GM12864 (cell line): ENCODE measurements at regions not wholly inside any gene's neighbourhood (a gene's known extent, or its start where the extent isn't known, plus 50 kb on each side); places are given as distances from the start of the nearest gene placed in this dataset.

Experiments
- DNase-seq: peaks from one replicate; pipeline ENCODE4 v3.0.0-alpha.2; 2011; ENCODE audit warnings: low read depth
- H3K4me3 ChIP-seq: 2 replicates; pipeline ENCODE4 v1.5.1; 2011; ENCODE audit warnings: mild to moderate bottlenecking, low read depth, low read length, control low read depth
- TF ChIP-seq, protein P1 (sequence below): IDR thresholded peaks from 2 replicates; pipeline ENCODE4 v1.5.1; 2011; ENCODE audit warnings: low read depth, mild to moderate bottlenecking, moderate library complexity, low read length, control low read depth, inconsistent platforms; ENCODE audit errors: missing control alignments

DNA sequence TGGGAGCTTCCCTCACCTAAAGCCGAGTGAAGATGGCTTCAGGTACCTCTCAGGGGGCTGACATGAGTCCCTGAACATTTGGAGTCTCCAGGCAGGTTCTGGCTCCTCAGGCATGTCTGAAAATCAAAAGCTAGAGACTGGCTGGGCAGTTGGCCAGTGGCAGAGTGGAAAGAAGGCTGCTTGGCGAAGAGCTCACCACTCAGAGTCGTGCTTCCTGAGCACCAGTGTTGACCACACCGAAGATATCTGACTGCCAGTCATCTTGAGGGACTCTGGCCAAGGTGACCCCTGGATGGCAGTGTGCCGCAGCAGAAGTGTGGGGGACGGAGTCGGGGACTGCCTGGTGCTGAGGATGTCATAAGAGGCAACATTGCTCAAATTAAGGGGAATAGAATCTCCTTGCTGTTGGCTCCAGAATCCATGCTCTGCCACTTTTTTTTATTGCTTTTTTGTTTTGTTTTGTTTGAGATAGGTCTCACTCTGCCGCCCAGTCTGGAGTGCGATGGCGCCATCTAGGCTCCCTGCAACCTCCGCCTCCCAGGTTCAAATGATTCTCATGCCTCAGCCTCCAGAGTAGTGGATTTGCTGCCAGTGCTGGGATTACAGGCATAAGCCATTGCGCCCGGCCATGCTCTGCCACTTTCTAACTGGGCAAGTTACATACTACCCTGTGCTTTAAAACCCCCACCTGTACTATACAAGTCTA, 172.5 kb upstream of the GATB start:
- DNase-seq = no peak
- TF ChIP-seq, protein P1, sequence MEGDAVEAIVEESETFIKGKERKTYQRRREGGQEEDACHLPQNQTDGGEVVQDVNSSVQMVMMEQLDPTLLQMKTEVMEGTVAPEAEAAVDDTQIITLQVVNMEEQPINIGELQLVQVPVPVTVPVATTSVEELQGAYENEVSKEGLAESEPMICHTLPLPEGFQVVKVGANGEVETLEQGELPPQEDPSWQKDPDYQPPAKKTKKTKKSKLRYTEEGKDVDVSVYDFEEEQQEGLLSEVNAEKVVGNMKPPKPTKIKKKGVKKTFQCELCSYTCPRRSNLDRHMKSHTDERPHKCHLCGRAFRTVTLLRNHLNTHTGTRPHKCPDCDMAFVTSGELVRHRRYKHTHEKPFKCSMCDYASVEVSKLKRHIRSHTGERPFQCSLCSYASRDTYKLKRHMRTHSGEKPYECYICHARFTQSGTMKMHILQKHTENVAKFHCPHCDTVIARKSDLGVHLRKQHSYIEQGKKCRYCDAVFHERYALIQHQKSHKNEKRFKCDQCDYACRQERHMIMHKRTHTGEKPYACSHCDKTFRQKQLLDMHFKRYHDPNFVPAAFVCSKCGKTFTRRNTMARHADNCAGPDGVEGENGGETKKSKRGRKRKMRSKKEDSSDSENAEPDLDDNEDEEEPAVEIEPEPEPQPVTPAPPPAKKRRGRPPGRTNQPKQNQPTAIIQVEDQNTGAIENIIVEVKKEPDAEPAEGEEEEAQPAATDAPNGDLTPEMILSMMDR = no peak
- no peak overlapping the region for H3K4me3 ChIP-seq

DNA sequence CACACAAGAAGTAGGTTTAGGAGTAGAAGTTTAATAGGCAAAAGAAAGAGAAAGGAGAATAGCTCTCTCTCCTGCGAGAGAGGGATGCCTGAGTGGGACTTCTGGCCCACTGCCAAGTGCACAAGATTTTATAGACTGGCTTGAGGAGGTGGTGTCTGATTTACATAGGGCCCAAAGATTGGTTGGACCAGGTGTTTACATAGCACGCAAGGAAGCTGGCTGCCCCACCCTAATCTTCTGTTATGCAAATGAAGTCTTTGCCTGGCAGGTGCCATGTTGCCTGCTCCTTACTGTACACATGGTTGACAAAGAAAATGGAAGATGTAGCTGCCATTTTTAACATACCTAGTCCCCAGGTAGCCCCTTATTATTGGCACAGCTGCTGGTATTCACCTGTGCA, 170.8 kb upstream of the GATB start:
- TF ChIP-seq, protein P1 = no peak
- H3K4me3 ChIP-seq = no peak overlapping the region
- DNase-seq = no peak

DNA sequence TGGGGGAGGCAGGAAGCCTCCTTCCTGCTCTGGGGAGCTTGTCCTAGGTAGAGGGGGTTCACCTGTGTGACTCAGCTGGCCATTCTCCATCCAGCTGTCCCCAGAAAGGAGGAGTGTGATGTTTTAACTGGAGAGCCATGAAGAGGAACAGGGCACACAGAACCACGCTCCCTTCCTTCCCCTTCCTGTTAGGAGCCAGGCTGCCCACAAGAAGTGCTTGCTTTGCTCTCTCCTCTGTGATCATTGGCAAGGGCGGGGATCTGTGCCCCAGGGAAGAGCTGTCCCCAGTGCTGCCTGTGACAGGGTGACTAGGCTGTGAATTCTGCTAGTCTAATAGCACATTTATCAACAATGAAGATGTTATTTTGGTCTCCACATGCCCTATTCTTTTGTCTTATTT, 169.6 kb upstream of the GATB start:
- H3K4me3 ChIP-seq = no peak overlapping the region
- no peak for DNase-seq
- TF ChIP-seq, protein P1 = no peak

GRCh38 chr4:151928112-151928511, 167.3 kb upstream of the GATB start:
- TF ChIP-seq, protein P1 = no peak
- no peak overlapping the region for H3K4me3 ChIP-seq
- DNase-seq = no peak

DNA sequence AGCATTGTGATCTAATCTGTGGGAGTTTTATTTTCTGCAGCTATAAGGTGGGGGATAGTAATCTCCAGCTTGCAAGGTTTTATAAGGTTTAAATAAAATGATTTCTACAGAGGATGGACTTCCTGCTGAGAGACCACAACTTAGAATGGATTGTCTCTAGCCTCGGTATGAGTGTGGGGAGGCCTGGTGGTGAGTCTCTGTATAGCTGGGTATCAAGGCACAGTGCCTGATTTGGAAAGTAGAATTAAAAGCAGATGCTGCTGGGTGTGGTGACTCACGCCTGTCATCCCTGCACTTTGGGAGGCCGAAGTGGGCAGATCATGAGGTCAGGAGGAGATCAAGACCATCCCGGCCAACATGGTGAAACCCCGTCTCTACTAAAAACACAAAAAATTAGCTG, 162.0 kb upstream of the GATB start:
- no peak overlapping the region for H3K4me3 ChIP-seq
- TF ChIP-seq, protein P1 = no peak
- no peak for DNase-seq

DNA sequence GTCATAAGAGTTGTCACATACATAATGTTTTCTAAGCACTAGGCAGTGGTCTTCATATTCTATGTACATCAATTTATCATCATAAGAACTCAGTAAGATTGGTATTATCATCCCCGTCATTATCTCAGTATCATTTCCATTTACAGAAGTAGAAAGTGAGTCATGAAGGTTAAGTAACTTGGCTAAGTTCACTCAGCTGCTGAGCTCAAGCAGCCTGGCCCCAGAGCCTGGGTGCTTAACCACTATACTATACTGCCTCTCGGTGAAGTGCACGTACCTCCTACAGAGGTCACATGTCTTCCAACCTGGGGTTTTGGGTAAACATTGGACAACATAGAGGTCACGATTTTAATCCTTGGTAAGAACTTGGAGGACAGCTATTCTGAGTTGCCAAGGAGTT, 161.5 kb upstream of the GATB start:
- no peak overlapping the region for H3K4me3 ChIP-seq
- DNase-seq = no peak
- TF ChIP-seq, protein P1 = no peak

DNA sequence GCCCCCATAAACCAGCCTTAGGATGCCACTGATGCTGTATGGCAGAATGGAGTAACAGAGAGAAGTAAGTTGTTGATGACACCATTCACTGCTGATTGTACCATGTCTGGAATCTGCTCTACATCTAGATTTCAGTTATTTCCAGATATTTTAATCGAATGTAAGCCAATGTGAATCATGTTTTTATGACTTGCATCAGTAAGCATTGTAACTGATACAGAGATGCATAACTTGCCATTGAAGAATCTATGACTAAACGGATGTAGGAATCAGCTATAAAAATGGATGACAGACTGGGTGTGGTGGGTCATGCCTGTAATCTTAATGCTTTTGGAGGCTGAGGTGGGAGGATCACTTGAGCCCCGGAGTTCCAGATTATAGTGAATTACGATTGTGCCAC, 161.0 kb upstream of the GATB start:
- TF ChIP-seq, protein P1 = no peak
- no peak overlapping the region for H3K4me3 ChIP-seq
- DNase-seq = no peak
